ENCODE measurements at regions not wholly inside any gene's neighbourhood (a gene's known extent, or its start where the extent isn't known, plus 50 kb on each side); places are given as distances from the start of the nearest gene placed in this dataset.
"Not testable (repeated sequence)": the region's sequence is repeated elsewhere in the genome, so short reads cannot be mapped to it uniquely, and the experiment has no call there.

DNA sequence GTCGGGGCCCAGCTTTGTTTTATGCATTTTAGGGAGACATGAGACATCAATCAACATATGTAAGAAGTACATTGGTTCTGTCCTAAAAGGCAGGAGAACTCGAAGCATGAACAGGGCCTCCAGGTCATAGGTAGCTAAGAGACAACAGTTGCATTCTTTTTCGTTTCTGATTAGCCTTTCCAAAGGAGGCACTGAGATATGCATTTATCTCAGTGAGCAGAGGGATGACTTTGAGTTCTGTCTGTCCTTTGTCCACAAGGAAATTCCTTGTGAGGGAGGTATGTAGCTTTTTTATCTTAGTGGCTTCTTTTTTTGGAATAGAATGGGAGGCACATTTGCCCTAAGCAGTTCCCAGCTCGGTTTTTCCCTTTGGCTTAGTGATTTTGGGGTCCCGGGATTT is 109.5 kb upstream of the KIF2A start:
- TF ChIP-seq SNAI2 (CRISPR knock-in tag; IDR thresholded peaks at IDR 0.05); ZC3H10 (CRISPR knock-in tag; IDR thresholded peaks at IDR 0.05); BACH2 (CRISPR knock-in tag; IDR thresholded peaks at IDR 0.05; ENCODE audit: borderline replicate concordance); ZFP30 (CRISPR knock-in tag; IDR thresholded peaks at IDR 0.05); ZFP3 (CRISPR knock-in tag; IDR thresholded peaks at IDR 0.05); CSDC2 (CRISPR knock-in tag; IDR thresholded peaks at IDR 0.05); OSR1 (CRISPR knock-in tag; IDR thresholded peaks at IDR 0.05); ISL1 (CRISPR knock-in tag; IDR thresholded peaks at IDR 0.05): not testable (repeated sequence)
- TF ChIP-seq, protein P1, sequence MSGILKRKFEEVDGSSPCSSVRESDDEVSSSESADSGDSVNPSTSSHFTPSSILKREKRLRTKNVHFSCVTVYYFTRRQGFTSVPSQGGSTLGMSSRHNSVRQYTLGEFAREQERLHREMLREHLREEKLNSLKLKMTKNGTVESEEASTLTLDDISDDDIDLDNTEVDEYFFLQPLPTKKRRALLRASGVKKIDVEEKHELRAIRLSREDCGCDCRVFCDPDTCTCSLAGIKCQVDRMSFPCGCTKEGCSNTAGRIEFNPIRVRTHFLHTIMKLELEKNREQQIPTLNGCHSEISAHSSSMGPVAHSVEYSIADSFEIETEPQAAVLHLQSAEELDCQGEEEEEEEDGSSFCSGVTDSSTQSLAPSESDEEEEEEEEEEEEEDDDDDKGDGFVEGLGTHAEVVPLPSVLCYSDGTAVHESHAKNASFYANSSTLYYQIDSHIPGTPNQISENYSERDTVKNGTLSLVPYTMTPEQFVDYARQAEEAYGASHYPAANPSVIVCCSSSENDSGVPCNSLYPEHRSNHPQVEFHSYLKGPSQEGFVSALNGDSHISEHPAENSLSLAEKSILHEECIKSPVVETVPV (CRISPR knock-in tag; IDR thresholded peaks at IDR 0.05) = not testable (repeated sequence)
- TF ChIP-seq, protein P2, sequence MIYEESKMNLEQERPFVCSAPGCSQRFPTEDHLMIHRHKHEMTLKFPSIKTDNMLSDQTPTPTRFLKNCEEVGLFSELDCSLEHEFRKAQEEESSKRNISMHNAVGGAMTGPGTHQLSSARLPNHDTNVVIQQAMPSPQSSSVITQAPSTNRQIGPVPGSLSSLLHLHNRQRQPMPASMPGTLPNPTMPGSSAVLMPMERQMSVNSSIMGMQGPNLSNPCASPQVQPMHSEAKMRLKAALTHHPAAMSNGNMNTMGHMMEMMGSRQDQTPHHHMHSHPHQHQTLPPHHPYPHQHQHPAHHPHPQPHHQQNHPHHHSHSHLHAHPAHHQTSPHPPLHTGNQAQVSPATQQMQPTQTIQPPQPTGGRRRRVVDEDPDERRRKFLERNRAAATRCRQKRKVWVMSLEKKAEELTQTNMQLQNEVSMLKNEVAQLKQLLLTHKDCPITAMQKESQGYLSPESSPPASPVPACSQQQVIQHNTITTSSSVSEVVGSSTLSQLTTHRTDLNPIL (CRISPR knock-in tag; IDR thresholded peaks at IDR 0.05; ENCODE audit: low read depth) = not testable (repeated sequence)
- TF ChIP-seq, protein P3, sequence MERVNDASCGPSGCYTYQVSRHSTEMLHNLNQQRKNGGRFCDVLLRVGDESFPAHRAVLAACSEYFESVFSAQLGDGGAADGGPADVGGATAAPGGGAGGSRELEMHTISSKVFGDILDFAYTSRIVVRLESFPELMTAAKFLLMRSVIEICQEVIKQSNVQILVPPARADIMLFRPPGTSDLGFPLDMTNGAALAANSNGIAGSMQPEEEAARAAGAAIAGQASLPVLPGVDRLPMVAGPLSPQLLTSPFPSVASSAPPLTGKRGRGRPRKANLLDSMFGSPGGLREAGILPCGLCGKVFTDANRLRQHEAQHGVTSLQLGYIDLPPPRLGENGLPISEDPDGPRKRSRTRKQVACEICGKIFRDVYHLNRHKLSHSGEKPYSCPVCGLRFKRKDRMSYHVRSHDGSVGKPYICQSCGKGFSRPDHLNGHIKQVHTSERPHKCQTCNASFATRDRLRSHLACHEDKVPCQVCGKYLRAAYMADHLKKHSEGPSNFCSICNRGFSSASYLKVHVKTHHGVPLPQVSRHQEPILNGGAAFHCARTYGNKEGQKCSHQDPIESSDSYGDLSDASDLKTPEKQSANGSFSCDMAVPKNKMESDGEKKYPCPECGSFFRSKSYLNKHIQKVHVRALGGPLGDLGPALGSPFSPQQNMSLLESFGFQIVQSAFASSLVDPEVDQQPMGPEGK (CRISPR knock-in tag; IDR thresholded peaks at IDR 0.05; ENCODE audit: borderline replicate concordance) = not testable (repeated sequence)
